Activated B cell treated with CpG ODN at 0.5 μM for 24 hours (primary cell): ENCODE measurements at regions not wholly inside any gene's neighbourhood (a gene's known extent, or its start where the extent isn't known, plus 50 kb on each side); places are given as distances from the start of the nearest gene placed in this dataset.

ENCODE experiments used
- ATAC-seq: fragments of 200-7000 bp; cut with Tn5 transposase; one replicate; pipeline ENCODE4 v1.10.0; 2021; ENCODE audit warnings: low read depth, mild to moderate bottlenecking, moderate library complexity
- CTCF ChIA-PET: fragments of 350-600 bp; sonication (Branson Sonifier 250); formaldehyde crosslinking; loops from one replicate; lab custom pipeline; 2021; ENCODE audit warnings: antibody characterized with exemption; lab: Charles Lee
- POLR2A ChIA-PET: fragments of 350-600 bp; sonication (Branson Sonifier 250); formaldehyde crosslinking; loops from one replicate; lab custom pipeline; 2021; ENCODE audit warnings: antibody characterized with exemption; lab: Charles Lee
- DNase-seq: peaks from one replicate; pipeline ENCODE4 v3.0.0; 2022
- H3K27ac Mint-ChIP-seq: one replicate; pipeline ENCODE4 v1.8.0; 2020; ENCODE audit warnings: mixed read lengths
- H3K27me3 Mint-ChIP-seq: one replicate; pipeline ENCODE4 v1.8.0; 2021; ENCODE audit warnings: mixed read lengths
- H3K36me3 Mint-ChIP-seq: one replicate; pipeline ENCODE4 v1.8.0; 2021; ENCODE audit warnings: low read depth, mixed read lengths
- H3K4me1 Mint-ChIP-seq: one replicate; pipeline ENCODE4 v1.8.0; 2021; ENCODE audit warnings: mixed read lengths
- H3K4me3 Mint-ChIP-seq: one replicate; pipeline ENCODE4 v1.8.0; 2020; ENCODE audit warnings: mild to moderate bottlenecking, mixed read lengths
- H3K9me3 Mint-ChIP-seq: one replicate; pipeline ENCODE4 v1.8.0; 2020; ENCODE audit warnings: mixed read lengths
- intact Hi-C: fragments of 100-400 bp; cut with micrococcal nuclease; formaldehyde crosslinking; loops from one replicate; pipeline ENCODE4 v1.15.1; 2024
- TF ChIP-seq, protein P1 (sequence below): fragments of 200-600 bp; IDR thresholded peaks from one replicate; pipeline ENCODE4 v1.8.0; 2022; ENCODE audit warnings: antibody characterized with exemption, mild to moderate bottlenecking

DNA sequence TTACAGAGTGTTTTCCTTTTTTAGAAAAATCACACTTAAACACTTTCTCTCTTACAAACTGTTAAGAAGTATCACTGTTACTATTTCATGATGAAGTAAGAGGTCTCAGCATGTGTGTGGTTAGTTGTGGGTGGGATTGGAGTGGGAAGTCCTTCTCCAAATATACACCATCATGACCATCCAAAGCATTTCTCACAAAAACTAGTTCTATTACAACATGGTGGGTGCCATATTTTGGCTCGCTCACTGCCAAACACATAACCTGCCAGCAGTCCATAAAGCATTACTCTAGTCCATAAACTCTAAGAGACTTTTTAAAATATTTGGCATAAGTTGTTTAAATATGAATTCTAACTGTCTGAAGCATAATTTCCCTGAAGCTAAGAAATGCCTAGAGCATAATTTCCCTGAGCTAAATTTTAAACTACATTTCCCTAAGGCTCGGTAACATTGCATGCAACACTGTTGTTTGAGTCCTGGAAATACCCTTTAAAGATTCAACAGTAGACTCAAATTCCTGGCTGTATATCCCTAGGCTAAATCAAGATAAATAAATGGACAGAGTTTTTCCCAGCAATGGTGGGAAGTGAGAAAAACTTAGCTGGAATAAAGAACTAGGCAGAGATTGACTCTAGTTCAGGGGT lies 415.0 kb upstream of the INTU start:
- no peak for ATAC-seq
- intact Hi-C loops, result no loop called here
- no peaks in the 10 kb centered on the region for H3K27me3 Mint-ChIP-seq
- H3K36me3 Mint-ChIP-seq, result no peaks in the 10 kb centered on the region
- H3K9me3 Mint-ChIP-seq, result peaks cover 15% of the 10 kb centered on the region
- TF ChIP-seq, protein P1, sequence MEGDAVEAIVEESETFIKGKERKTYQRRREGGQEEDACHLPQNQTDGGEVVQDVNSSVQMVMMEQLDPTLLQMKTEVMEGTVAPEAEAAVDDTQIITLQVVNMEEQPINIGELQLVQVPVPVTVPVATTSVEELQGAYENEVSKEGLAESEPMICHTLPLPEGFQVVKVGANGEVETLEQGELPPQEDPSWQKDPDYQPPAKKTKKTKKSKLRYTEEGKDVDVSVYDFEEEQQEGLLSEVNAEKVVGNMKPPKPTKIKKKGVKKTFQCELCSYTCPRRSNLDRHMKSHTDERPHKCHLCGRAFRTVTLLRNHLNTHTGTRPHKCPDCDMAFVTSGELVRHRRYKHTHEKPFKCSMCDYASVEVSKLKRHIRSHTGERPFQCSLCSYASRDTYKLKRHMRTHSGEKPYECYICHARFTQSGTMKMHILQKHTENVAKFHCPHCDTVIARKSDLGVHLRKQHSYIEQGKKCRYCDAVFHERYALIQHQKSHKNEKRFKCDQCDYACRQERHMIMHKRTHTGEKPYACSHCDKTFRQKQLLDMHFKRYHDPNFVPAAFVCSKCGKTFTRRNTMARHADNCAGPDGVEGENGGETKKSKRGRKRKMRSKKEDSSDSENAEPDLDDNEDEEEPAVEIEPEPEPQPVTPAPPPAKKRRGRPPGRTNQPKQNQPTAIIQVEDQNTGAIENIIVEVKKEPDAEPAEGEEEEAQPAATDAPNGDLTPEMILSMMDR, result no peak
- ChIA-PET POLR2A (no interaction called here), CTCF (no interaction called here)
- no peaks in the 10 kb centered on the region for H3K4me1 Mint-ChIP-seq
- H3K27ac Mint-ChIP-seq, result no peak overlapping the region
- no peak for DNase-seq
- H3K4me3 Mint-ChIP-seq, result no peak overlapping the region

DNA sequence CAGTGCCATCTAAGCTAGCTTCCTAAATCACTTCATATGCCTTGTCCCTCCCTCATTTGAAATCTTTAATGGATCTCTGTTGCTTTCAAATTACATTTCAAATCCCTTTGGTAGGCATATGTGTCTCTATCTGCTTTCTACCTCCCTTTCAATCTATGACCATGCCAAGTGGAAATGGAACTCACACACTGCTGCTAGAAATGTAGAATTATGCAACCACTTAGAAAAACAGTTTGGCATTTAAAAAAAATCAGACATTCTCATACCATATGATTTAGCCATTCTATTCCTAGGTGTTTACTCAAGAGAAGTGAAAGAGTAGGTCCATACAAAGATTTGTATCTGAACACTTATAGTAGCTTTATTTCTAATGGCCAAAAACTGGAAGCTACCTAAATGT lies 413.5 kb upstream of the INTU start:
- H3K27me3 Mint-ChIP-seq, result no peaks in the 10 kb centered on the region
- H3K36me3 Mint-ChIP-seq, result no peaks in the 10 kb centered on the region
- TF ChIP-seq, protein P1, result no peak
- no peak for DNase-seq
- H3K9me3 Mint-ChIP-seq, result peaks cover 19% of the 10 kb centered on the region
- no peak for ATAC-seq
- ChIA-PET POLR2A (no interaction called here), CTCF (no interaction called here)
- intact Hi-C loops, result no loop called here
- no peaks in the 10 kb centered on the region for H3K4me1 Mint-ChIP-seq
- H3K4me3 Mint-ChIP-seq, result no peak overlapping the region
- no peak overlapping the region for H3K27ac Mint-ChIP-seq

DNA sequence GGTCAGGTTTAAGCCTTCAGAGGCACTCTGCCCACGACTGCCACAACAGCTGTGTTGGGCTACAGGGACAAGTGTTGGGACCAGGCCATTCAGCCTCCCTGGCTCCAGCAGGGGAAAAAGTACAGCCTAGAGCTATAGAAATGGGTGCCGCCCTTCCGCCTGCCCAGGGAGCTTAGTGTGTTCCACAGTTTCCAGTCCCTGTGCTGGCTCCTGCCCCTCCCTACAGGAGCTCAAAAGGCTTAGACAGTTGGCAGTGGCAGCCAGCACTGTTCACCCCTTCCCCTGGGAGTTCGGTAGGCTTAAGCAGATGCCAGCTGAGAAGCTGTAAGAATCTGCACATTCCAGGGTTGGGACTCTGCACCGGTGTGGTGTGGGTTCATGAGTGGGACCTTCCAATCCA lies 408.2 kb upstream of the INTU start:
- intact Hi-C loops, result no loop called here
- Mint-ChIP-seq H3K4me1 (no peaks in the 10 kb centered on the region), H3K36me3 (no peaks in the 10 kb centered on the region), H3K27ac (no peak overlapping the region), H3K9me3 (peaks cover 13% of the 10 kb centered on the region), H3K4me3 (no peak overlapping the region), H3K27me3 (no peaks in the 10 kb centered on the region)
- ChIA-PET CTCF (no interaction called here), POLR2A (no interaction called here)
- ATAC-seq (no peak), DNase-seq (no peak)
- TF ChIP-seq, protein P1, result no peak

DNA sequence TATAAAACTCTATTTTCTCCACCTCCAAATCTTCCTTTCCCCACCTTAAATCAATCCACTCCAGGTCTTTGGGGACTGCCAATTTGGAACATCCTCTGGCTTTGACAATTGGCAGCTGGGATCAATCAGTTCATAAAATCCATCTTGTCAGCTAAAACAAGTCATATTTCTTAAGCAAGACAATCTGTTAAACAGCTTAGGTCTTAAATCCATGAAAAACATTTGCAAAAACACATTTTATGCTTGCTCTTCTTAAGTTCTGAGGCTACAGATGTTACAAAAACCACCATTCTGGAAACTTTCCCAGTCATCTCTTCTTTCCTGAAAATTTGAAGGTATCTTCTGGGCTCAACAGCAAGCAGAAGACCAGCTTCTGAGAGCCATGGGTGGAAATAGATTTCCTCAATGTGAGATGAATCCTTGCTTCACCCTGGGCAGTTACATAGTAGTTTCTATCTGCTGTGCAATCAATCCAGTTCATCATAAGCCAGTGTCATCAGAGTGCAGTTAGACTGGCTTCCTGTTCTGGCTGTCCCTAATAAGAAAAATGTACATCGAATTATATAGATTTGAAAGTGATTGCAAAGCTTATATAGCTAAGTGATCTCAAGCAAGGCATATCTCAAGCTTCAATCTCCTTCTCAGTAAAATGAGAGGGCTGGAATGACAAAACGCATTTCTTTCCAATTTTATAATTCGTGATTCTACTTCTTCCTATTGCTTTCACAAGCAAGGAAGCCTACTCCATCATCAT lies 402.7 kb upstream of the INTU start:
- intact Hi-C loops, result no loop called here
- TF ChIP-seq, protein P1, result no peak
- Mint-ChIP-seq H3K36me3 (no peaks in the 10 kb centered on the region), H3K27me3 (no peaks in the 10 kb centered on the region), H3K4me3 (no peak overlapping the region), H3K9me3 (peaks cover 2% of the 10 kb centered on the region), H3K4me1 (no peaks in the 10 kb centered on the region), H3K27ac (no peak overlapping the region)
- DNase-seq, result no peak
- ATAC-seq, result no peak
- POLR2A ChIA-PET, result no interaction called here
- CTCF ChIA-PET, result no interaction called here

DNA sequence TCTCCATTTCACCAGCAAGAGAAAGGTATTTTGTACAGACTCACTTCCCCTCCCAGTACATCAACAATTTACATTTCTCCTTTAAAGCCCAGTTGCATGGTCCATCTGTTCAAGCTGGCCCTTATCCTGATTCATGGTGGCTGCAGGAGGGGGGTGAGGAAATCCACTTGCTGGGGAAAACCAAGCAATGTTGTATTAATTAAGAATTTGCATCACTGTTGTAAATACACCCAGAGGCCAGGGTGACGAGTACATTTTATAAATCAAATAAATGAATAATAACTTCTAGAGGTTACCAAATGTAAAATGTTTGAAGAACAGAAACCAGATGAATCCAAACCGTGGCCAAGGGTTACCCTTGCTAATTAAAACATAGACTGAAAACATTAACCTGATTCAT lies 395.9 kb upstream of the INTU start:
- no peaks in the 10 kb centered on the region for H3K36me3 Mint-ChIP-seq
- no peak overlapping the region for H3K4me3 Mint-ChIP-seq
- H3K4me1 Mint-ChIP-seq, result no peaks in the 10 kb centered on the region
- peaks cover 2% of the 10 kb centered on the region for H3K9me3 Mint-ChIP-seq
- DNase-seq (no peak), ATAC-seq (no peak)
- ChIA-PET CTCF (no interaction called here), POLR2A (no interaction called here)
- no peaks in the 10 kb centered on the region for H3K27me3 Mint-ChIP-seq
- TF ChIP-seq, protein P1, result no peak
- intact Hi-C loops, result no loop called here
- H3K27ac Mint-ChIP-seq, result no peak overlapping the region
